ENCODE measurements at regions not wholly inside any gene's neighbourhood (a gene's known extent, or its start where the extent isn't known, plus 50 kb on each side); places are given as distances from the start of the nearest gene placed in this dataset.
A peak's percentile ranks its signal among the peaks of the same experiment; 100 is the strongest.
"Not testable (repeated sequence)": the region's sequence is repeated elsewhere in the genome, so short reads cannot be mapped to it uniquely, and the experiment has no call there.

DNA sequence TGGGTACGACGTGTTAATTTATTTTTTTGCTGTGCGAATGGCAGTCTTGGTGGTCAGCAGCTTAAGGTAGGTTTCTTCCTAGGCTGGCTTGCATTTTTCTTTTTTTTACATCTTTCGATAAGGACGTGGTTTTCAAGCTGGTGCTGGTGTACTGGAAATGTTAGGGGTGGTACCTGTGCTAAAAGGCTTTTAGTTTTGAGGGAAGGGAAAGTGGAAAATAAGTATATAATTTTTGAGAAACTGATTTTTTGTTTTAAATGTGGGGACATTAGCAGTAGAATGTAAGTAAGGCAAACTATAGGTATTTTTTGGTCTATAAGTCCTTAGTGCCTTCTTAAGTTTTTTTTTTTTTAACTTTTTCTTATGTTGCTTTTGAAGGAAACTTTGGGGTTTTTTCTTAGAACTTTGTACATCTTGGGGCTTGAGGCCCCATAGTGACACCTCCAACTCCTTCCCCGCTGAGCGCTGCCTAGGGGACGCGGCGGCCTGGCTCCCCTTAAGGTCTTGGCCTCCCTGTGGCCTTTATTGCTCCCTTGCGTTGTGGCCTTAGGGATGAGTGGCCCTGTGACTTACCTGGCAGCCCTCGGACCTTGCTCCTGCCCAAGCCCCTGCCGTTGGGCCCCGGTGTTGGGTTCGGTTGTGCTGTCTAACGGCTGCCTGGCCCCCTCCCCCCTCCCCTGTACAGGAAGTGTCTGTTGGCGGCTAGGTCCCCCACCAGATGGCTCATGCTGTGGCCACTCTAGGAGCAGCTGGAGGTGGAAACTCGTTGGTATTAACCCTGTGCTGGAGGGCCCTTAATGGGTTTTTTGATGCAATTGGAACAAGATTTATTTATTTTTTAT, 88.0 kb upstream of the RPRML start:
- H3K27me3 ChIP-seq (ENCODE audit: low read depth, low read length) = no peaks in the 10 kb centered on the region
- H3K4me2 ChIP-seq (ENCODE audit: low read length) = peak overlapping the region; percentile 86
- H3K9ac ChIP-seq (ENCODE audit: low read length) = peak overlapping the region; percentile 93
- peaks cover 5% of the 10 kb centered on the region for H3K36me3 ChIP-seq (replicated peaks; ENCODE audit: low read depth, low read length)
- peaks cover 22% of the 10 kb centered on the region for H3K4me1 ChIP-seq (ENCODE audit: low read length)
- H3K4me3 ChIP-seq (ENCODE audit: low read length) = peak overlapping the region; percentile 92
- H3K79me2 ChIP-seq (ENCODE audit: low read length) = no peaks in the 10 kb centered on the region
- no peak for TF ChIP-seq CTCF (IDR thresholded peaks at IDR 0.05; ENCODE audit: low read depth, low read length)
- TF ChIP-seq EZH2phosphoT487 (IDR thresholded peaks at IDR 0.05; ENCODE audit: low read depth) = no peak
- peaks cover 4% of the 10 kb centered on the region; the same call in 1 of the 2 replicates for H3K9me3 ChIP-seq (ENCODE audit: insufficient read depth, low read length)
- peak overlapping the region; percentile 69 for H3K27ac ChIP-seq (ENCODE audit: low read length)
- H2AFZ ChIP-seq (ENCODE audit: low read depth, low read length) = peak overlapping the region; percentile 61
- no peaks in the 10 kb centered on the region for H4K20me1 ChIP-seq (ENCODE audit: insufficient read depth, low read length)

- Histone ChIP-seq H3K27me3 (ENCODE audit: low read depth, low read length) (no peaks in the 10 kb centered on the region), H3K4me3 (ENCODE audit: low read length) (peak overlapping the region; percentile 92; the same call in 1 of the 2 replicates), H3K4me2 (ENCODE audit: low read length) (peak overlapping the region; percentile 86), H2AFZ (ENCODE audit: low read depth, low read length) (no peak overlapping the region), H3K4me1 (ENCODE audit: low read length) (peaks cover 15% of the 10 kb centered on the region), H4K20me1 (ENCODE audit: insufficient read depth, low read length) (no peaks in the 10 kb centered on the region), H3K36me3 (replicated peaks; ENCODE audit: low read depth, low read length) (peaks cover 5% of the 10 kb centered on the region), H3K27ac (ENCODE audit: low read length) (no peak overlapping the region), H3K9me3 (ENCODE audit: insufficient read depth, low read length) (peaks cover 4% of the 10 kb centered on the region; the same call in 1 of the 2 replicates), H3K79me2 (ENCODE audit: low read length) (no peaks in the 10 kb centered on the region), H3K9ac (ENCODE audit: low read length) (no peak overlapping the region)
- TF ChIP-seq EZH2phosphoT487 (IDR thresholded peaks at IDR 0.05; ENCODE audit: low read depth) (no peak), CTCF (IDR thresholded peaks at IDR 0.05; ENCODE audit: low read depth, low read length) (no peak)
Observed at GRCh38 chr17:47066095-47066494, 87.0 kb upstream of the RPRML start.

DNA sequence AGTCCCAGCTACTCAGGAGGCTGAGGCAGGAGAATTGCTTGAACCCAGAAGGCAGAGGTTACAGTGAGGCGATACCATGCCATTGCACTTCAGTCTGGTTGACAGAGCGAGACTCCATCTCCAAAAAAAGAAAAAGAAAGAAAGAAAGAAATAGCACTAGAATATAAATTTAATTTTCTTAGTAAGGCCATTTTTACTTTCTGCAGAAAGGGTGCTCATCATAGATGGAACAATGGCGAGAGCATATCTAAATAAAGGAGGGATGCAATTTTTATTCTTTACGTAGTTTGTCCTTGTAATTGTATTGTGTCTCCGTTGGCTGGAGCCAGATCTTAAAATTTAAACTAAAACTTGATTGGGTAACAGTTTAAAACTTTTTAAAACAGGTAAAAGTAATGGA, 85.6 kb upstream of the RPRML start:
- peaks cover 5% of the 10 kb centered on the region for H3K4me1 ChIP-seq (ENCODE audit: low read length)
- no peak overlapping the region for H3K4me2 ChIP-seq (ENCODE audit: low read length)
- no peak overlapping the region for H3K9ac ChIP-seq (ENCODE audit: low read length)
- H3K79me2 ChIP-seq (ENCODE audit: low read length) = no peaks in the 10 kb centered on the region
- peaks cover 5% of the 10 kb centered on the region for H3K36me3 ChIP-seq (replicated peaks; ENCODE audit: low read depth, low read length)
- no peaks in the 10 kb centered on the region for H3K27me3 ChIP-seq (ENCODE audit: low read depth, low read length)
- TF ChIP-seq CTCF (IDR thresholded peaks at IDR 0.05; ENCODE audit: low read depth, low read length) (no peak), EZH2phosphoT487 (IDR thresholded peaks at IDR 0.05; ENCODE audit: low read depth) (no peak)
- no peaks in the 10 kb centered on the region for H4K20me1 ChIP-seq (ENCODE audit: insufficient read depth, low read length)
- no peak overlapping the region for H2AFZ ChIP-seq (ENCODE audit: low read depth, low read length)
- peaks cover 4% of the 10 kb centered on the region; the same call in 1 of the 2 replicates for H3K9me3 ChIP-seq (ENCODE audit: insufficient read depth, low read length)
- no peak overlapping the region for H3K4me3 ChIP-seq (ENCODE audit: low read length)
- H3K27ac ChIP-seq (ENCODE audit: low read length) = no peak overlapping the region

- H2AFZ ChIP-seq (ENCODE audit: low read depth, low read length) = no peak overlapping the region
- no peak overlapping the region for H3K27ac ChIP-seq (ENCODE audit: low read length)
- no peaks in the 10 kb centered on the region for H4K20me1 ChIP-seq (ENCODE audit: insufficient read depth, low read length)
- H3K9ac ChIP-seq (ENCODE audit: low read length) = no peak overlapping the region
- peaks cover 5% of the 10 kb centered on the region for H3K4me1 ChIP-seq (ENCODE audit: low read length)
- no peaks in the 10 kb centered on the region for H3K27me3 ChIP-seq (ENCODE audit: low read depth, low read length)
- peaks cover 4% of the 10 kb centered on the region; the same call in 1 of the 2 replicates for H3K9me3 ChIP-seq (ENCODE audit: insufficient read depth, low read length)
- H3K36me3 ChIP-seq (replicated peaks; ENCODE audit: low read depth, low read length) = peaks cover 5% of the 10 kb centered on the region
- TF ChIP-seq EZH2phosphoT487 (IDR thresholded peaks at IDR 0.05; ENCODE audit: low read depth) (no peak), CTCF (IDR thresholded peaks at IDR 0.05; ENCODE audit: low read depth, low read length) (no peak)
- H3K4me2 ChIP-seq (ENCODE audit: low read length) = no peak overlapping the region
- no peak overlapping the region for H3K4me3 ChIP-seq (ENCODE audit: low read length)
- H3K79me2 ChIP-seq (ENCODE audit: low read length) = no peaks in the 10 kb centered on the region
Observed at GRCh38 chr17:47063475-47063874, 84.4 kb upstream of the RPRML start.

GRCh38 chr17:47062851-47063250, 83.8 kb upstream of the RPRML start:
- not testable (repeated sequence) for H3K4me3 ChIP-seq (ENCODE audit: low read length); H4K20me1 ChIP-seq (ENCODE audit: insufficient read depth, low read length); H3K9me3 ChIP-seq (ENCODE audit: insufficient read depth, low read length); H3K4me2 ChIP-seq (ENCODE audit: low read length); H3K27me3 ChIP-seq (ENCODE audit: low read depth, low read length); H2AFZ ChIP-seq (ENCODE audit: low read depth, low read length); H3K27ac ChIP-seq (ENCODE audit: low read length); H3K4me1 ChIP-seq (ENCODE audit: low read length); H3K79me2 ChIP-seq (ENCODE audit: low read length); H3K36me3 ChIP-seq (replicated peaks; ENCODE audit: low read depth, low read length); H3K9ac ChIP-seq (ENCODE audit: low read length)

DNA sequence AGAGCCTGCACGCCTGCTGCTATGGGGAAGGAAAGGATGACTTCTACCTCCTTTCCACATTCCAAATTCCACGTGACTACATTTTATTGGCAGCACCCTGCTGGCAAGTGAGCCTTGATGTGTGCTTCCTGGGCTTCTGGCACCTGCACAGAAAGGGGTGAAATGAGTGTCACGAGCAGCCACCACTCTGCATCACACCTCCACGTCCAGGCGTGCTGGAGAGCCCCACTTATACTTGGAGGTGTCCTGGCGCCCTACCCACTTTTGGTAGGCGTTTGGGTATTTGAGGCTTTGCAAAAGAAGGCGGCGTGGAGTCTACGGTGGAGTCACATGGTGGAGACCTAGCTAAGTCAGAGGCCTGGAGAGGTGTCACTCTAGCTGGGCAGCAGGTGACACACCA, 81.0 kb upstream of the RPRML start:
- not testable (repeated sequence) for H3K9ac ChIP-seq (ENCODE audit: low read length); H3K27ac ChIP-seq (ENCODE audit: low read length); H3K27me3 ChIP-seq (ENCODE audit: low read depth, low read length); H3K4me3 ChIP-seq (ENCODE audit: low read length); H3K4me1 ChIP-seq (ENCODE audit: low read length); H3K4me2 ChIP-seq (ENCODE audit: low read length); H2AFZ ChIP-seq (ENCODE audit: low read depth, low read length); H3K36me3 ChIP-seq (replicated peaks; ENCODE audit: low read depth, low read length); H3K79me2 ChIP-seq (ENCODE audit: low read length); H4K20me1 ChIP-seq (ENCODE audit: insufficient read depth, low read length); H3K9me3 ChIP-seq (ENCODE audit: insufficient read depth, low read length)

All from OCI-LY3 (cell line).